HPDE6-E6E7 (cell line): ENCODE measurements at regions not wholly inside any gene's neighbourhood (a gene's known extent, or its start where the extent isn't known, plus 50 kb on each side); places are given as distances from the start of the nearest gene placed in this dataset.

Experiments
- DNase-seq: peaks from one replicate; pipeline ENCODE4 v3.0.0; 2011; ENCODE audit warnings: missing footprints; ENCODE audit errors: extremely low spot score

- DNase-seq: no peak
Observed at GRCh38 chr2:60603533-60604190, 50.2 kb upstream of the BCL11A start.

- no peak for DNase-seq
Observed at GRCh38 chr2:60604486-60605064, 51.1 kb upstream of the BCL11A start.

- no peak for DNase-seq
Observed at GRCh38 chr2:60605866-60606265, 52.4 kb upstream of the BCL11A start.

GRCh38 chr2:60608679-60609078, 55.2 kb upstream of the BCL11A start:
- DNase-seq: no peak

- DNase-seq: no peak
Observed at GRCh38 chr2:60612033-60612432, 58.6 kb upstream of the BCL11A start.

GRCh38 chr2:60614319-60614718, 60.9 kb upstream of the BCL11A start:
- no peak for DNase-seq

GRCh38 chr2:60621688-60622429, 68.4 kb upstream of the BCL11A start:
- no peak for DNase-seq

GRCh38 chr2:60623040-60623439, 69.6 kb upstream of the BCL11A start:
- no peak for DNase-seq

- no peak for DNase-seq
Observed at GRCh38 chr2:60627412-60627811, 74.0 kb upstream of the BCL11A start.

GRCh38 chr2:60628026-60628425, 74.6 kb upstream of the BCL11A start:
- no peak for DNase-seq

- no peak for DNase-seq
Observed at GRCh38 chr2:60628615-60629304, 75.3 kb upstream of the BCL11A start.

GRCh38 chr2:60629305-60629662, 75.8 kb upstream of the BCL11A start:
- DNase-seq: no peak

GRCh38 chr2:60629801-60630385, 76.4 kb upstream of the BCL11A start:
- DNase-seq: no peak

- no peak for DNase-seq
Observed at GRCh38 chr2:60633615-60634014, 80.2 kb upstream of the BCL11A start.

- no peak for DNase-seq
Observed at GRCh38 chr2:60634438-60634837, 81.0 kb upstream of the BCL11A start.

GRCh38 chr2:60641811-60642788, 88.6 kb upstream of the BCL11A start:
- DNase-seq: peak; percentile 12

- no peak for DNase-seq
Observed at GRCh38 chr2:60643747-60644146, 90.3 kb upstream of the BCL11A start.

- no peak for DNase-seq
Observed at GRCh38 chr2:60644951-60645350, 91.5 kb upstream of the BCL11A start.

GRCh38 chr2:60648191-60648590, 94.7 kb upstream of the BCL11A start:
- no peak for DNase-seq

GRCh38 chr2:60649721-60650120, 96.3 kb upstream of the BCL11A start:
- no peak for DNase-seq

- DNase-seq: no peak
Observed at GRCh38 chr2:60652832-60653340, 99.4 kb upstream of the BCL11A start.
